NCI-H2029 treated with DMSO at 0.1 percent for 48 hours (cell line): ENCODE measurements at regions not wholly inside any gene's neighbourhood (a gene's known extent, or its start where the extent isn't known, plus 50 kb on each side); places are given as distances from the start of the nearest gene placed in this dataset.

Experiments
- DNase-seq: peaks from one replicate; lab custom pipeline; 2025; lab: John Stamatoyannopoulos, UW

DNA sequence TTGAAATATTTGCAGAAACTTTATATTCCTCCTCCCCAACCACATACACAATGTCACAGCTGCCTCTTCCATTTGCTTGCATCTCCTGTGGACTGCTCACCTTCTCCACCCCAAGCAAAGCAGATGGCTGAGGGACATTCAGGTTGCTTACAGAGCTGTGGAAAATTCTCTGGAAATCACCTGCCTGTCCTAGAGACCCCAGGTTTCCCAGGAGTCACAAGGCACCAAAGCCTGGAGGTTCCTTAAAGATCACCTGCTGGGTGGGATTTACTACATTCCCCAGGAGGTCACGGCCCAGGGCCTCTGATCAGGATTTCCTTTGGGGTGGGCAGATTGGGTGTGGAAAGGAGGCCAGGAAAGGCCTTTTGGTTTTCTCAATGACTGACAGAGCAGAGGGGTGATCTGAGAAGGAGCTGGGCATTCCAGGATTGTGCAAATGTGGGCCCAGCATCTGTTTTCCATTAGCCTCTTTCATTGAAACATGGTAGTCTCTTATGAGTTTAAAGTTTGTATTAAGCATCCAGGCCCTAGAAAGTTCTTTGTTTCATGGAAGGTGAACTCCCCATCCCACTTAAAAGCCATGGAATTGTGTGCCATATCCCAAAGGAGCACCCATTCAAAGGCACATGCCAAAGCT lies 410.7 kb upstream of the TNP1 start:
- no peak for DNase-seq

DNA sequence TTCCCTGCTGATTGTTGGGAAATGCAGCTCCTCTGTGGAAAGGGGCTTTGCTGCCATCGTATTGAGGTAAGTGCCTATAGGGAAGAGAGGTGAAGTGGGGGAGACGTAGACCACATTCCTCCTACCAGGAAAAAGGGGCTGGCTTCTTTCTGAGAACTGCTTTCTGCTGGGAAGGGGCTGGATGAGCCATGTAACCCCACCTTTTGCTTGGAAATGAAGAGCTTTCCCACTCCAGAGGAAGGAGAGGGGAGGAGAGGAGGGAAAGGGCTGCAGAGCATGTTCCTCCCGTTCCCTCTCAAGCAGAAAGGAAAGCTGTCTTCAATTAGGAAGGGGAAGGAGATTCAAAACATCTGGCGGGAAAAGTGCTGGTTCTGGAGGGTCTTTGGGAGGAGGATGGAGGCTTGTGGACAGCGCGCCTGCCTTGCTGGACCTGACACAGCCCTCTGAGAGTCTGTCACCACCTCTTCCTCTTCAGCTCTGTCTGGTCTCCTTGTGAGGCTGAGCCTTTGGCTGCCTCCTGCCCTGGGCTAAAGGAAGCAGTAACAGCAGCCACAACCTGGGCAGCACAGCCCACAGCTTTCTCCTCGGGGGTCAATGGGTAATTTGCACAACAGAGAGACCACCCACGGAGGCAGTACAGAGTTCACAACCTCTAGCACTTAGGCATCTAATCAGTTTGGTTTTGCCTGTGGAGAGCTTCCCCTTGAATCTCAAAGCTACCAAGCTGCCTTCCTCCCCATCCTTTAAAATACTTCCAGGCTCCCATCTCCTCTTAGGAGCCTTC lies 410.0 kb upstream of the TNP1 start:
- DNase-seq = no peak

- DNase-seq = no peak
Observed at GRCh38 chr2:217268978-217269377, 409.1 kb upstream of the TNP1 start.

- DNase-seq = no peak
Observed at GRCh38 chr2:217267758-217268157, 407.9 kb upstream of the TNP1 start.

DNA sequence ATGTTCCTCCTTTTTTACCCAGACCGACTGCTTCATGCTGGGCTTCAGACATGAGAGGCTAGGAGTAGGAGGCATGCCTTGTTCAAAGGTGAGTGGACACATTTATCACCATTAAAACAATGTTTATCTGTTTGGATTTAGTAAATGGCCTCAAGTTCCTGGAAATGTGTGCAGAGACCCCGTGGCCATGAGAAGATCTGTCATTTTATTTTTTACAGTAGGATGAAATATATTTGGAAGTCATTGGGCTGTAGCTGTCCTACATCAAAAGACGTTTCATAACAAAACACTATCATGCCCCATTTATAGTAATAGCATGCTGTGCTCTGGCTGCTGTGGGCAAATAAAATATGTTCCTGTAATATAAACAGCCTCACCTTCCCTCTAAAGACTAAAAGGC lies 403.9 kb upstream of the TNP1 start:
- DNase-seq = no peak

GRCh38 chr2:217262911-217263310 lies 403.0 kb upstream of the TNP1 start:
- DNase-seq = peak; percentile 16

DNA sequence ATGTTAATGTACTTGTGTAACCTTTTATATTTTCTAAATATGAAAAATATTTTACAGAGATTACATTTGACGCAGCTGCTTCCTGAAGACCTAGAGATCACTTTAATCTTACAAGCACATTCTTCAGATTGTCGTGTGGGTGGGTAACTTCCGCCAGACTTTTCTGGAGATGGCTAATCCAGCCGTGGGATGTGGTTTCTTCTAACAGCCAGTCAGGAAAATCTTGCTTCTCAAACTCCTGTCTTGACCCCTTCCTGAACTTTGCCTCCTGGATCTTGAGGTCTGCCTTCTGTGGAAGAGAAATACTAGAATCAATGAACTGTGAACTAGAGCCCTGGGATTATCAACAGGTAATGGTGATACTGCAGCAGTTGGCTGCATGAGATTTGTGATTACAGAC lies 401.6 kb upstream of the TNP1 start:
- DNase-seq = no peak

DNA sequence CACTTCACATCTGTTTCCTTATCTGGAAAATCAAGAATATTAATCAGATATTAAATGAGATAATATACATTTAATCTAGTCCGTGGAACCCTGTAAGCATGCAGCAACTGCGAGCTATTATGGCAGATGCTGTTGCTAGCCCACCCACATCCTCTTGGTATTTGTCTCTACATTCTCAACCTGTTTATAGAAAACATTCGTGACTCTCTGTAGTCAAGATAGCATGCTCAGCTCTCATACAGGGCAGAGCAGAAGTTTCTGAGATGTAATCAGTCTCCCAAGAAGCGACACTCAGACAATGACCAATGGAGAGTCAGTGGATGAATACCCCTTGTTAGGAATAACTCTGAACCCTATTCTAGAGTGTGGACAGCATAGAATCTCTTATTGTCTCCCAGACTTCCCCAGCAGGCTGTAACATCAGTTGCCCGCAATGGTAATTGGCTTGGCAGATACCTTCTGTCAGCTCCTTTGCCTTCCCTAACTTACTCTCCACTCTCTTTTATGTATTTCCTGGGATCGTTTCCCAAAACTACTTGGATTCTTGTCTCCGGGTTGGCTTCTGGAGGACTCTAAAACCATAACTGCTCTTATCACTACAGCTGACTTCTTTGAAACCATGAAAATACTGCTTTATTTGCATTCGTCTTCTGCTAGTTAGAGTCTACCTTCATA lies 400.7 kb upstream of the TNP1 start:
- no peak for DNase-seq

GRCh38 chr2:217258170-217258569 lies 398.3 kb upstream of the TNP1 start:
- DNase-seq = no peak

GRCh38 chr2:217256251-217256650 lies 396.4 kb upstream of the TNP1 start:
- DNase-seq = peak; percentile 5

GRCh38 chr2:217254111-217254510 lies 394.2 kb upstream of the TNP1 start:
- DNase-seq = no peak

GRCh38 chr2:217252181-217252580 lies 392.3 kb upstream of the TNP1 start:
- DNase-seq = no peak

- DNase-seq = no peak
Observed at GRCh38 chr2:217250013-217250524, 390.2 kb upstream of the TNP1 start.

DNA sequence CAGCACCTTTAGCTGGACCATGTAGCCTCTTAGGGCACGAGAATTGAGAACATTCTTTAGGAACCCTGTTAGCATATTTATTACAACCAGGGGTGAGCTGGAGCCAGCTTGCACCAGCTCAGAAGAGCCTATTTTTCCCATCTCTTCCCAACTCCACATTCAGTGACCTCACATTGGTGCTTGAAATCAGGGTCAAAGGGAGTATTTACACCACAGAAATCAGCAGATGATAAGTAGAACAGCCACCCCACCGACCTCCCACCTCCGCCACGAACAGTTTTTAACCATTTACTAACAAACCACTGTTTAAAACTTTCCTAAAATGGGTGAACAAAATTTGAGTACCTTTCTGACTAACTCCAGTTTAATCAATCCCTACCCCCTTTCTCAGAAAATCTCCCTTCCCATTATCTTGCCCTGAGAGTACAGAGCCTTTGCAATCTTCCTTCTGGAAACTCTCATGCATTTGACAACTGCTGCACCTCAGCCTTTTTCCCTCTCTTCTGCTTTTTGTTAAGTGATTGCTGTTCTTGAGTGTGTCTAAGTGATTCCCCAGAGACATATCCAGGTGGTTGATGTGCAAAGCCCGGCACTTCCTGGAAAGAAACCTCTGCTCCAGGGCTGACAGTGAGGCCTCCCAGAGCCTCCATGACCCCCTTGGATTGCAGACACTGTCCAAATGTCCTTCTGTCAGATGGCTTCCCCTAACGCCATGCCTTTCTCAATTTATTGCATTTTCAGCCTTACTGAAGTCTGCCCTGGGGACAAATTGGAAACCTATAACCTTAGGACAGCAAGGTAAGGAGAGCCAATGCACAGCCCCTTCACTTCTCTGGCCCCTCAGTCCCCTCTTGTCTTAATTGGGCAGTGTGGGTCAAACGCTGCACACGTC lies 389.5 kb upstream of the TNP1 start:
- DNase-seq = no peak

- DNase-seq = peak; percentile 88
Observed at GRCh38 chr2:217248312-217248935, 388.6 kb upstream of the TNP1 start.

DNA sequence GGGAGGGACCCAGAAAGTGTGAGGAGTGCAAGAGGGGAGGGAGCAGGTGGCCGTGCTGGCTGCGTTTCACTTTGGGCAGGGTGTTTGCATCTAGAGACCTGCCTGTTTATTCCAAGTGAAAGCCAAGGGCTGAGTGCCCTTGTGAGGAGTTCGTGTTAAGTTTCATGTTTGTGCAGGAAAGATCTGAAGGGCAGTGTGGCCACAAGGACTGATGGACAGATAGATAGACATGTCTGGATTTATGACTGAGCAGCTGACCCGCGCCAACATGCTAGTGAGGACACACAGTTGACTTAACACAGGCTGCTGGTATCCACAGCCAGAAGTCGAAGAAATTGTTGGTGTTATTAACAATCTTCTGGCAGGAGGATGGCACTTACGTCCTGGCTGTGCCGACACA lies 387.6 kb upstream of the TNP1 start:
- DNase-seq = no peak

DNA sequence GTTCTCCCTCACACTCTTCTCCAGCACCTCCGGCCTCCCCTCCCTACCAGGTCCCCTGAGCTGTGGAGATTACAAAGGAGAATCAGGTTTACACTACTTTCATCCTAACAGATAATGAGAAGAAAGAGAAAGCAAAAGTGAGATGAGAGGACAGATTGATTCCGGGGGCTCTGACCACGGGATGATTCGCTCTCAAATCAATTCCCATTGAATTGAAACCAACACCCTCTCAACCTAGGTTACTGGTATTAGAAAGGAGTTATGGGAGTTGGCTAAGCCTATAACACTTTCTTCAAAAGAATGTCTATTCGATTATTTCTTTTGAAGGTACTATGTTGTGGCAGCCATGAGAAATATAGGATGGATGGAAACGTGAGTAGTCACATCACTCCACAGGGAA lies 386.2 kb upstream of the TNP1 start:
- no peak for DNase-seq

DNA sequence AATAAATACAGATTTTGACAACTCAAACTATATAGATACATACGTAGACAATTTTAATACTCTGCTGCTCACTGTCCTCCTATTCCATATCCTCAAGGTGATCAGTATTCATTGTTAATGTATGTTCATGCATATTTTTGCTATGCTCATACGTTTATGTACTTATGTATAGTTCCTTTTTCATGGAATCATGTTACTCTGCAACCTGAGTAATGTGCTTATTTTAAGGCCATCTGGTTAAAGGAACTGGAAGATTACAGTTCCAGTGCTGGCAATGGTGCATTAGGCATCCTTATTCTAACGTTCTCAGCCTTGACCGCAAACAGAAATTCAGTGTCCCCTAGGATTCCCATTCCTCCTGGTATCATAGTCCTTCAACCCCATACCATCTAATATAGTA lies 385.0 kb upstream of the TNP1 start:
- no peak for DNase-seq

GRCh38 chr2:217242947-217243346 lies 383.1 kb upstream of the TNP1 start:
- no peak for DNase-seq

- no peak for DNase-seq
Observed at GRCh38 chr2:217231724-217232123, 371.9 kb upstream of the TNP1 start.

DNA sequence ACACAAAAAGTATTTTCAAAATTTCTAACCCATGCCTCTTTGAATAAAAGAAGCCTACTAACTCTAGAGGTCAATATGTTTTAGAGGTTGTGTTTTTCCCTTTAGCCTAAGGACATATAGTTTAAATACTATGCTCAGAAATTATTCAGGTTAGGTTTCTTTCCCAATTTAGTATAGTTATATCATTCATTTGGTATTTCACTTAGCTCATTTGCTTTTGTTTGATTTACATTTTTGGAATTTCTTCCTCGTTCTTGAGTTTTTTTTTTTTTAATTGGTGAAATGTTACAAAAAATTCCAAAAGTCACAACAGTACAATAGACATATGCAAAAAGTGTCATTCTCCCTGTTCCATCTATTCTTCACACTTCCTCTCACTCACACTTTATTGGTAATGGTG lies 371.3 kb upstream of the TNP1 start:
- DNase-seq = no peak

GRCh38 chr2:217228732-217229131 lies 368.9 kb upstream of the TNP1 start:
- DNase-seq = no peak
